Panc1 (cell line): ENCODE measurements at regions not wholly inside any gene's neighbourhood (a gene's known extent, or its start where the extent isn't known, plus 50 kb on each side); places are given as distances from the start of the nearest gene placed in this dataset.

Experiments
- ATAC-seq: fragments of 200-7000 bp; cut with Tn5 transposase; 2 replicates; pipeline ENCODE4 v1.9.1; 2020; ENCODE audit warnings: mild to moderate bottlenecking, moderate library complexity
- BruUV-seq: library from RNA; stranded (reverse); fragments of 400-500 nt; replicated peaks from 2 replicates; lab custom pipeline; 2021; lab: Mats Ljungman, UMichigan
- CTCF ChIA-PET: fragments of 300-600 bp; sonication (Branson Sonifier 250); formaldehyde crosslinking; loops from one replicate; lab custom pipeline; 2022; ENCODE audit warnings: antibody characterized with exemption; lab: Charles Lee
- POLR2A ChIA-PET: fragments of 300-600 bp; sonication (Branson Sonifier 250); formaldehyde crosslinking; loops from one replicate; lab custom pipeline; 2022; ENCODE audit warnings: antibody characterized with exemption; lab: Charles Lee
- DNase-seq: peaks from one replicate; pipeline ENCODE4 v3.0.0-alpha.2; 2010; ENCODE audit warnings: low read depth, low spot score
- H3K27ac ChIP-seq: 2 replicates; pipeline ENCODE4 v1.5.1; 2011; ENCODE audit warnings: mild to moderate bottlenecking, low read length, inconsistent platforms
- H3K27me3 ChIP-seq: fragments of 200-500 bp; sonication (Bioruptor generic); 2 replicates; pipeline ENCODE4 v1.6.0; 2014; ENCODE audit warnings: low read length, inconsistent platforms; ENCODE audit not compliant: control insufficient read depth, insufficient read depth
- H3K36me3 ChIP-seq: fragments of 200-500 bp; sonication (Bioruptor generic); 2 replicates; pipeline ENCODE4 v1.5.1; 2014; ENCODE audit warnings: inconsistent platforms, mild to moderate bottlenecking, low read length, moderate library complexity; ENCODE audit not compliant: control insufficient read depth, insufficient read depth
- H3K4me1 ChIP-seq: 2 replicates; pipeline ENCODE4 v1.5.1; 2011; ENCODE audit warnings: inconsistent platforms, mild to moderate bottlenecking, low read length, moderate library complexity; ENCODE audit not compliant: control insufficient read depth, insufficient read depth
- H3K4me3 ChIP-seq, 2 experiments: 2 replicates each; pipeline ENCODE4 v1.5.1; 2011 to 2012; ENCODE audit warnings: low read depth in 2 of 2, low read length in 2 of 2, mild to moderate bottlenecking in 2 of 2, inconsistent platforms in 1 of 2, moderate library complexity in 1 of 2
- H3K9me3 ChIP-seq: fragments of 200-500 bp; sonication (Bioruptor generic); 2 replicates; pipeline ENCODE4 v1.5.1; 2014; ENCODE audit warnings: low read depth, mild to moderate bottlenecking, inconsistent platforms, low read length, moderate library complexity; ENCODE audit not compliant: control insufficient read depth, insufficient read depth
- CTCF ChIP-seq: fragments of 450-650 bp; IDR thresholded peaks from 2 replicates; pipeline ENCODE4 v1.5.1; 2017; ENCODE audit warnings: mild to moderate bottlenecking
- POLR2AphosphoS5 ChIP-seq: IDR thresholded peaks from 2 replicates; pipeline ENCODE4 v1.6.1; 2012; ENCODE audit warnings: mild to moderate bottlenecking, low read depth, low read length, moderate library complexity
- SIN3A ChIP-seq: IDR thresholded peaks from 2 replicates; pipeline ENCODE4 v1.6.1; 2012; ENCODE audit warnings: low read depth, mild to moderate bottlenecking, low read length, moderate library complexity, borderline replicate concordance; ENCODE audit not compliant: insufficient read depth
- TCF7L2 ChIP-seq: IDR thresholded peaks from 2 replicates; pipeline ENCODE4 v1.6.1; 2011; ENCODE audit warnings: mild to moderate bottlenecking, low read depth, low read length, inconsistent platforms
- in situ Hi-C: cut with HindIII; loops from 2 replicates; pipeline ENCODE4 v1.10.0; 2016; ENCODE audit warnings: low sequenced_read_pairs, low pct_unique_long_range_greater_than_20kb
- intact Hi-C: fragments of 100-400 bp; cut with micrococcal nuclease; formaldehyde crosslinking; loops from one replicate; pipeline ENCODE4 v1.10.0; 2022; ENCODE audit not compliant: unreplicated experiment
- TF ChIP-seq, protein P1 (sequence below), 2 experiments: IDR thresholded peaks; 2 replicates each; pipeline ENCODE4 v1.6.1; 2011 to 2012; ENCODE audit warnings: low read depth in 2 of 2, control low read depth in 1 of 2, low read length in 1 of 2, mild to moderate bottlenecking in 1 of 2, moderate library complexity in 1 of 2; ENCODE audit not compliant: insufficient read depth in 1 of 2

DNA sequence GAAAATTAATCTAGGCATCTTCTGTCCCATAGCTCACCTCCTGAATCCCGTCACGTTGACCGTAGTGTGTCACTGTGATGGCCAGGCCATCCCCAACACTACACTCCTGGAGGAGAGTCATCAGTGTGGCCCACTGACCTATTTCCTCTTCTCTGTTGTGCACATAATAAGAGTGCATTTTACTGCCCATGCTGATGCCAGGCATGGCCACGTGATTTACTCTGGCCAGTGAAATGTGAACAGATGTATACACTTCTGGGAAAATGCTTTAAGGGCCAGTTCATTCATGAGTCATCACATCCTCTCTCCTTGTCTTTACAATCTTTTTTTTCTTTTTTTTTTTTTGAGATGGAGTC is 101.9 kb upstream of the PIP4K2A start:
- H3K36me3 ChIP-seq: no peaks in the 10 kb centered on the region
- TF ChIP-seq SIN3A (no peak), POLR2AphosphoS5 (no peak), TCF7L2 (no peak), CTCF (no peak)
- TF ChIP-seq, protein P1, sequence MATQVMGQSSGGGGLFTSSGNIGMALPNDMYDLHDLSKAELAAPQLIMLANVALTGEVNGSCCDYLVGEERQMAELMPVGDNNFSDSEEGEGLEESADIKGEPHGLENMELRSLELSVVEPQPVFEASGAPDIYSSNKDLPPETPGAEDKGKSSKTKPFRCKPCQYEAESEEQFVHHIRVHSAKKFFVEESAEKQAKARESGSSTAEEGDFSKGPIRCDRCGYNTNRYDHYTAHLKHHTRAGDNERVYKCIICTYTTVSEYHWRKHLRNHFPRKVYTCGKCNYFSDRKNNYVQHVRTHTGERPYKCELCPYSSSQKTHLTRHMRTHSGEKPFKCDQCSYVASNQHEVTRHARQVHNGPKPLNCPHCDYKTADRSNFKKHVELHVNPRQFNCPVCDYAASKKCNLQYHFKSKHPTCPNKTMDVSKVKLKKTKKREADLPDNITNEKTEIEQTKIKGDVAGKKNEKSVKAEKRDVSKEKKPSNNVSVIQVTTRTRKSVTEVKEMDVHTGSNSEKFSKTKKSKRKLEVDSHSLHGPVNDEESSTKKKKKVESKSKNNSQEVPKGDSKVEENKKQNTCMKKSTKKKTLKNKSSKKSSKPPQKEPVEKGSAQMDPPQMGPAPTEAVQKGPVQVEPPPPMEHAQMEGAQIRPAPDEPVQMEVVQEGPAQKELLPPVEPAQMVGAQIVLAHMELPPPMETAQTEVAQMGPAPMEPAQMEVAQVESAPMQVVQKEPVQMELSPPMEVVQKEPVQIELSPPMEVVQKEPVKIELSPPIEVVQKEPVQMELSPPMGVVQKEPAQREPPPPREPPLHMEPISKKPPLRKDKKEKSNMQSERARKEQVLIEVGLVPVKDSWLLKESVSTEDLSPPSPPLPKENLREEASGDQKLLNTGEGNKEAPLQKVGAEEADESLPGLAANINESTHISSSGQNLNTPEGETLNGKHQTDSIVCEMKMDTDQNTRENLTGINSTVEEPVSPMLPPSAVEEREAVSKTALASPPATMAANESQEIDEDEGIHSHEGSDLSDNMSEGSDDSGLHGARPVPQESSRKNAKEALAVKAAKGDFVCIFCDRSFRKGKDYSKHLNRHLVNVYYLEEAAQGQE (IDR thresholded peaks at IDR 0.05; ENCODE audit: insufficient read depth in 1 of 2, low read depth in 2 of 2, low read length in 1 of 2): no peak
- H3K4me1 ChIP-seq: no peaks in the 10 kb centered on the region
- ATAC-seq (no peak), DNase-seq (peak; percentile 32)
- no TSS peak for BruUV-seq
- intact Hi-C loops: no loop called here
- no peak overlapping the region for H3K27ac ChIP-seq
- no peak overlapping the region for H3K4me3 ChIP-seq
- in situ Hi-C loops: no loop called here
- no peaks in the 10 kb centered on the region for H3K9me3 ChIP-seq
- CTCF ChIA-PET: no interaction called here
- POLR2A ChIA-PET: no interaction called here
- no peaks in the 10 kb centered on the region for H3K27me3 ChIP-seq

DNA sequence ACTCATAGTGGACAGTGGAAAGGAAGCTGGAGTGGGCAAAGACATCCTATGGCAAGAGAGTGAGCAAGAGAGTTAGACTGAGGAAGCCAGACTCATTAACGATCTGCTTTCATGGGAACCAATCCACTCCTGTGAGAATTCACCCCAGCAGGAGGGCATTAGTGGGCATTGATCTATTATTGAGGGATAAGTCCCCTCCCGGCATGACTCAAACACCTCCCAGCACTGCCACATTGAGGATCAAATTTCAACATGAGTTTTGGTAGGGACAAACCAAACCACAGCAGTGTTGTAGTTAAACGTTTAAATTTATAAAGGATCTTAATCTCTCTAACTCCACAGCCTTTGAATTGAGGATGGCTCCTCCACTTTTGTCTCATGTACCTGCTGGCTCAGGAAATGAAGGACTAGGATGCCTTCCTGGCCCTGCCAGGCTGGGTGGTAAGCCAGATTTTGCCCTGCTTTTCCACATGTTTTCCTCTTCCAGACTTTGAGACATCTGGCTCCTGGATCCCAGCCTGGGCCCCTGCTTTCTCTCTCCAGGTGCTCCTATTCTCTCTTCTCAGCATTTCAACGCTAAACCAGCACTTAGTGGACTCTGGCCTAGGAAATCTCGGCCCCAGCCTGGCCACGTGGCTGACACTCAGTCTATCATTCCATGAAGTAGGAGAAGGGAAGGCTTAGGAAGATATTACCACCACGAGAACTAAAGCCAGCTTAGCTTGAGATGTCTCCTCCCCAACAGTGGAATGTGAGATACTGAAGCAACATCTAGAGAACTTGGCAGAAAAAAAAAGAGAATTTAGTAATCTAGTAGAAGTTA is 96.5 kb upstream of the PIP4K2A start:
- ChIA-PET CTCF (no interaction called here), POLR2A (no interaction called here)
- TF ChIP-seq CTCF (no peak), SIN3A (no peak), TCF7L2 (no peak), POLR2AphosphoS5 (no peak)
- TF ChIP-seq, protein P1 (IDR thresholded peaks at IDR 0.05; ENCODE audit: insufficient read depth in 1 of 2, low read depth in 2 of 2, low read length in 1 of 2): no peak
- no peaks in the 10 kb centered on the region for H3K9me3 ChIP-seq
- no peaks in the 10 kb centered on the region for H3K36me3 ChIP-seq
- DNase-seq (no peak), ATAC-seq (no peak)
- intact Hi-C loops (no loop called here), in situ Hi-C loops (no loop called here)
- no peak overlapping the region for H3K4me3 ChIP-seq
- H3K27ac ChIP-seq: no peak overlapping the region
- H3K4me1 ChIP-seq: no peaks in the 10 kb centered on the region
- no peaks in the 10 kb centered on the region for H3K27me3 ChIP-seq
- no TSS peak for BruUV-seq
